ENCODE measurements at regions not wholly inside any gene's neighbourhood (a gene's known extent, or its start where the extent isn't known, plus 50 kb on each side); places are given as distances from the start of the nearest gene placed in this dataset.

GRCh38 chr13:33745370-33746324 is 72.3 kb upstream of the RFC3 start:
- Histone ChIP-seq H3K36me3 (no peaks in the 10 kb centered on the region), H3K9me3 (no peaks in the 10 kb centered on the region), H3K27me3 (no peaks in the 10 kb centered on the region), H3K4me3 (no peak overlapping the region), H3K27ac (no peak overlapping the region), H3K4me1 (peaks cover 17% of the 10 kb centered on the region)
- no peak for DNase-seq (ENCODE audit: low spot score in 2 of 2)
- WGBS: 63% methylated on average over 7 of the region's 7 CpGs
- no peak for TF ChIP-seq POLR2A (IDR thresholded peaks at IDR 0.05)
- no peak for TF ChIP-seq POLR2AphosphoS5 (IDR thresholded peaks at IDR 0.05)
- TF ChIP-seq CTCF (IDR thresholded peaks at IDR 0.05): no peak

GRCh38 chr13:33746867-33747266 is 71.1 kb upstream of the RFC3 start:
- 97% methylated on average over 2 of the region's 2 CpGs for WGBS
- no peak for DNase-seq (ENCODE audit: low spot score in 2 of 2)
- H3K4me1 ChIP-seq: peaks cover 17% of the 10 kb centered on the region
- H3K4me3 ChIP-seq: no peak overlapping the region
- no peaks in the 10 kb centered on the region for H3K36me3 ChIP-seq
- H3K9me3 ChIP-seq: no peaks in the 10 kb centered on the region
- H3K27me3 ChIP-seq: no peaks in the 10 kb centered on the region
- TF ChIP-seq EP300 (IDR thresholded peaks at IDR 0.05) (no peak), CTCF (IDR thresholded peaks at IDR 0.05) (no peak), POLR2A (IDR thresholded peaks at IDR 0.05) (no peak), POLR2AphosphoS5 (IDR thresholded peaks at IDR 0.05) (no peak)
- H3K27ac ChIP-seq: no peak overlapping the region

- no peaks in the 10 kb centered on the region for H3K36me3 ChIP-seq
- no peaks in the 10 kb centered on the region for H3K9me3 ChIP-seq
- TF ChIP-seq CTCF (IDR thresholded peaks at IDR 0.05) (no peak), POLR2A (IDR thresholded peaks at IDR 0.05) (no peak), EP300 (IDR thresholded peaks at IDR 0.05) (no peak), POLR2AphosphoS5 (IDR thresholded peaks at IDR 0.05) (no peak)
- no peak for DNase-seq (ENCODE audit: low spot score in 2 of 2)
- peaks cover 2% of the 10 kb centered on the region for H3K4me1 ChIP-seq
- WGBS: 66% methylated on average over 2 of the region's 2 CpGs
- no peak overlapping the region for H3K4me3 ChIP-seq
- H3K27ac ChIP-seq: no peak overlapping the region
- no peaks in the 10 kb centered on the region for H3K27me3 ChIP-seq
These were observed 66.8 kb upstream of the RFC3 start for GRCh38 chr13:33751151-33751550.

GRCh38 chr13:33752094-33752493 is 65.9 kb upstream of the RFC3 start:
- no peak for DNase-seq (ENCODE audit: low spot score in 2 of 2)
- H3K27ac ChIP-seq: no peak overlapping the region

More at GRCh38 chr13:33752094-33752493, 65.9 kb upstream of the RFC3 start:
- Histone ChIP-seq H3K9me3 (no peaks in the 10 kb centered on the region), H3K27me3 (no peaks in the 10 kb centered on the region), H3K4me1 (no peaks in the 10 kb centered on the region), H3K36me3 (no peaks in the 10 kb centered on the region), H3K4me3 (no peak overlapping the region)
- TF ChIP-seq POLR2A (IDR thresholded peaks at IDR 0.05) (no peak), EP300 (IDR thresholded peaks at IDR 0.05) (no peak), CTCF (IDR thresholded peaks at IDR 0.05) (no peak), POLR2AphosphoS5 (IDR thresholded peaks at IDR 0.05) (no peak)
